HepG2 (cell line): ENCODE measurements at regions not wholly inside any gene's neighbourhood (a gene's known extent, or its start where the extent isn't known, plus 50 kb on each side); places are given as distances from the start of the nearest gene placed in this dataset.

Source experiments
- EP300 ChIP-seq, 3 experiments: sonication (generic) in 1 of 3; formaldehyde crosslinking in 1 of 3; IDR thresholded peaks; 2 replicates each; pipeline versions ENCODE4 v1.5.1 to v1.6.1; 2011 to 2020; ENCODE audit warnings: low read depth in 2 of 3, low read length in 2 of 3, borderline replicate concordance in 1 of 3, improper control_type of control experiment in 1 of 3, mild to moderate bottlenecking in 1 of 3, missing genetic modification reagents in 1 of 3, moderate library complexity in 1 of 3
- FOSL1 ChIP-seq: sonication (generic); formaldehyde crosslinking; IDR thresholded peaks from 2 replicates; pipeline ENCODE4 v1.9.0; 2021; ENCODE audit warnings: missing genetic modification reagents, borderline replicate concordance
- RAD21 ChIP-seq: fragments of 450-650 bp; formaldehyde crosslinking; IDR thresholded peaks from 2 replicates; pipeline ENCODE4 v1.5.0; 2020; ENCODE audit warnings: mild to moderate bottlenecking
- SMARCC2 ChIP-seq: fragments of 450-650 bp; IDR thresholded peaks from 2 replicates; pipeline ENCODE4 v1.6.1; 2017; ENCODE audit warnings: antibody characterized with exemption, mild to moderate bottlenecking
- TGIF2 ChIP-seq: IDR thresholded peaks from 2 replicates; pipeline ENCODE4 v1.6.1; 2016; ENCODE audit warnings: control low read depth, missing compliant biosample characterization
- ZBTB38 ChIP-seq: sonication (generic); formaldehyde crosslinking; IDR thresholded peaks from 2 replicates; pipeline ENCODE4 v1.5.1; 2020; ENCODE audit warnings: mild to moderate bottlenecking, missing genetic modification reagents
- ZNF207 ChIP-seq: fragments of 450-650 bp; IDR thresholded peaks from 2 replicates; pipeline ENCODE4 v1.6.1; 2016; ENCODE audit warnings: antibody characterized with exemption, borderline replicate concordance
- ZNF441 ChIP-seq: sonication (generic); formaldehyde crosslinking; IDR thresholded peaks from 2 replicates; pipeline ENCODE4 v1.7.0; 2021; ENCODE audit warnings: missing genetic modification reagents, borderline replicate concordance
- TF ChIP-seq, protein P1 (sequence below): sonication (generic); formaldehyde crosslinking; IDR thresholded peaks from 2 replicates; pipeline ENCODE4 v1.5.0; 2020; ENCODE audit warnings: missing genetic modification reagents
- TF ChIP-seq, protein P2 (sequence below): sonication (generic); formaldehyde crosslinking; IDR thresholded peaks from 2 replicates; pipeline ENCODE4 v1.5.0; 2020; ENCODE audit warnings: mild to moderate bottlenecking, missing genetic modification reagents, moderate library complexity
- TF ChIP-seq, protein P3 (sequence below): sonication (generic); formaldehyde crosslinking; IDR thresholded peaks from 2 replicates; pipeline ENCODE4 v1.4.0; 2020; ENCODE audit warnings: mild to moderate bottlenecking, missing genetic modification reagents
- TF ChIP-seq, protein P4 (sequence below): sonication (generic); formaldehyde crosslinking; IDR thresholded peaks from 2 replicates; pipeline ENCODE4 v1.5.0; 2020; ENCODE audit warnings: mild to moderate bottlenecking, missing genetic modification reagents, borderline replicate concordance
- TF ChIP-seq, protein P5 (sequence below): sonication (generic); formaldehyde crosslinking; IDR thresholded peaks from 2 replicates; pipeline ENCODE4 v1.4.0; 2020; ENCODE audit warnings: missing genetic modification reagents

DNA sequence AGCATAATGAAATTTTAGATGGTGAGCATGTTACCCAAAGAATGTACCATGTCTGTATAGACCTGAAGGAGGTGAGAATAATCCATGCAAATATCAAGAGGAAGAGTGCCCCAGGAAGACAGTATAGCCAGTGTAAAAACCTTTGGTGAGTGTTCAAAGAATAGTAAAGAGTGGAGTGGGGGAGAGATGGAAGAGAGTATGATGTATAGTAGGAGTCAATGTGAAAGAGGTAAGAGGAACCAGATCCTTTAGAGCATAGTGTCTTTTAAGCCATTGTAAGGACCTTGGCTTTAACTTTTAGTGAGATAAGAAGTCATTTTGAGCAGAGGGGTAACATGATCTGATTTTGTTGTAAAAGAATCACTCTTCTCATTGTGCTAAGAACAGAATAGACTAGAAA is 1052.3 kb upstream of the ZEB2 start:
- TF ChIP-seq, protein P1, sequence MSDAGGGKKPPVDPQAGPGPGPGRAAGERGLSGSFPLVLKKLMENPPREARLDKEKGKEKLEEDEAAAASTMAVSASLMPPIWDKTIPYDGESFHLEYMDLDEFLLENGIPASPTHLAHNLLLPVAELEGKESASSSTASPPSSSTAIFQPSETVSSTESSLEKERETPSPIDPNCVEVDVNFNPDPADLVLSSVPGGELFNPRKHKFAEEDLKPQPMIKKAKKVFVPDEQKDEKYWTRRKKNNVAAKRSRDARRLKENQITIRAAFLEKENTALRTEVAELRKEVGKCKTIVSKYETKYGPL (CRISPR knock-in tag): no peak
- TF ChIP-seq, protein P2, sequence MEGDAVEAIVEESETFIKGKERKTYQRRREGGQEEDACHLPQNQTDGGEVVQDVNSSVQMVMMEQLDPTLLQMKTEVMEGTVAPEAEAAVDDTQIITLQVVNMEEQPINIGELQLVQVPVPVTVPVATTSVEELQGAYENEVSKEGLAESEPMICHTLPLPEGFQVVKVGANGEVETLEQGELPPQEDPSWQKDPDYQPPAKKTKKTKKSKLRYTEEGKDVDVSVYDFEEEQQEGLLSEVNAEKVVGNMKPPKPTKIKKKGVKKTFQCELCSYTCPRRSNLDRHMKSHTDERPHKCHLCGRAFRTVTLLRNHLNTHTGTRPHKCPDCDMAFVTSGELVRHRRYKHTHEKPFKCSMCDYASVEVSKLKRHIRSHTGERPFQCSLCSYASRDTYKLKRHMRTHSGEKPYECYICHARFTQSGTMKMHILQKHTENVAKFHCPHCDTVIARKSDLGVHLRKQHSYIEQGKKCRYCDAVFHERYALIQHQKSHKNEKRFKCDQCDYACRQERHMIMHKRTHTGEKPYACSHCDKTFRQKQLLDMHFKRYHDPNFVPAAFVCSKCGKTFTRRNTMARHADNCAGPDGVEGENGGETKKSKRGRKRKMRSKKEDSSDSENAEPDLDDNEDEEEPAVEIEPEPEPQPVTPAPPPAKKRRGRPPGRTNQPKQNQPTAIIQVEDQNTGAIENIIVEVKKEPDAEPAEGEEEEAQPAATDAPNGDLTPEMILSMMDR: no peak
- TF ChIP-seq, protein P3, sequence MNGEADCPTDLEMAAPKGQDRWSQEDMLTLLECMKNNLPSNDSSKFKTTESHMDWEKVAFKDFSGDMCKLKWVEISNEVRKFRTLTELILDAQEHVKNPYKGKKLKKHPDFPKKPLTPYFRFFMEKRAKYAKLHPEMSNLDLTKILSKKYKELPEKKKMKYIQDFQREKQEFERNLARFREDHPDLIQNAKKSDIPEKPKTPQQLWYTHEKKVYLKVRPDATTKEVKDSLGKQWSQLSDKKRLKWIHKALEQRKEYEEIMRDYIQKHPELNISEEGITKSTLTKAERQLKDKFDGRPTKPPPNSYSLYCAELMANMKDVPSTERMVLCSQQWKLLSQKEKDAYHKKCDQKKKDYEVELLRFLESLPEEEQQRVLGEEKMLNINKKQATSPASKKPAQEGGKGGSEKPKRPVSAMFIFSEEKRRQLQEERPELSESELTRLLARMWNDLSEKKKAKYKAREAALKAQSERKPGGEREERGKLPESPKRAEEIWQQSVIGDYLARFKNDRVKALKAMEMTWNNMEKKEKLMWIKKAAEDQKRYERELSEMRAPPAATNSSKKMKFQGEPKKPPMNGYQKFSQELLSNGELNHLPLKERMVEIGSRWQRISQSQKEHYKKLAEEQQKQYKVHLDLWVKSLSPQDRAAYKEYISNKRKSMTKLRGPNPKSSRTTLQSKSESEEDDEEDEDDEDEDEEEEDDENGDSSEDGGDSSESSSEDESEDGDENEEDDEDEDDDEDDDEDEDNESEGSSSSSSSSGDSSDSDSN: no peak
- TF ChIP-seq FOSL1 (CRISPR knock-in tag): no peak
- TF ChIP-seq TGIF2 (CRISPR knock-in tag): no peak
- TF ChIP-seq EP300 (IDR thresholded peaks at IDR 0.05; ENCODE audit: low read depth in 2 of 2, low read length in 2 of 2): no peak
- no peak for TF ChIP-seq EP300 (CRISPR knock-in tag; IDR thresholded peaks at IDR 0.05; ENCODE audit: borderline replicate concordance)
- TF ChIP-seq, protein P4, sequence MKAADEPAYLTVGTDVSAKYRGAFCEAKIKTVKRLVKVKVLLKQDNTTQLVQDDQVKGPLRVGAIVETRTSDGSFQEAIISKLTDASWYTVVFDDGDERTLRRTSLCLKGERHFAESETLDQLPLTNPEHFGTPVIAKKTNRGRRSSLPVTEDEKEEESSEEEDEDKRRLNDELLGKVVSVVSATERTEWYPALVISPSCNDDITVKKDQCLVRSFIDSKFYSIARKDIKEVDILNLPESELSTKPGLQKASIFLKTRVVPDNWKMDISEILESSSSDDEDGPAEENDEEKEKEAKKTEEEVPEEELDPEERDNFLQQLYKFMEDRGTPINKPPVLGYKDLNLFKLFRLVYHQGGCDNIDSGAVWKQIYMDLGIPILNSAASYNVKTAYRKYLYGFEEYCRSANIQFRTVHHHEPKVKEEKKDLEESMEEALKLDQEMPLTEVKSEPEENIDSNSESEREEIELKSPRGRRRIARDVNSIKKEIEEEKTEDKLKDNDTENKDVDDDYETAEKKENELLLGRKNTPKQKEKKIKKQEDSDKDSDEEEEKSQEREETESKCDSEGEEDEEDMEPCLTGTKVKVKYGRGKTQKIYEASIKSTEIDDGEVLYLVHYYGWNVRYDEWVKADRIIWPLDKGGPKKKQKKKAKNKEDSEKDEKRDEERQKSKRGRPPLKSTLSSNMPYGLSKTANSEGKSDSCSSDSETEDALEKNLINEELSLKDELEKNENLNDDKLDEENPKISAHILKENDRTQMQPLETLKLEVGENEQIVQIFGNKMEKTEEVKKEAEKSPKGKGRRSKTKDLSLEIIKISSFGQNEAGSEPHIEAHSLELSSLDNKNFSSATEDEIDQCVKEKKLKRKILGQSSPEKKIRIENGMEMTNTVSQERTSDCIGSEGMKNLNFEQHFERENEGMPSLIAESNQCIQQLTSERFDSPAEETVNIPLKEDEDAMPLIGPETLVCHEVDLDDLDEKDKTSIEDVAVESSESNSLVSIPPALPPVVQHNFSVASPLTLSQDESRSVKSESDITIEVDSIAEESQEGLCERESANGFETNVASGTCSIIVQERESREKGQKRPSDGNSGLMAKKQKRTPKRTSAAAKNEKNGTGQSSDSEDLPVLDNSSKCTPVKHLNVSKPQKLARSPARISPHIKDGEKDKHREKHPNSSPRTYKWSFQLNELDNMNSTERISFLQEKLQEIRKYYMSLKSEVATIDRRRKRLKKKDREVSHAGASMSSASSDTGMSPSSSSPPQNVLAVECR (CRISPR knock-in tag): no peak
- TF ChIP-seq ZBTB38: no peak
- no peak for TF ChIP-seq SMARCC2
- TF ChIP-seq ZNF207: no peak
- TF ChIP-seq RAD21: no peak
- no peak for TF ChIP-seq ZNF441 (CRISPR knock-in tag)
- TF ChIP-seq, protein P5, sequence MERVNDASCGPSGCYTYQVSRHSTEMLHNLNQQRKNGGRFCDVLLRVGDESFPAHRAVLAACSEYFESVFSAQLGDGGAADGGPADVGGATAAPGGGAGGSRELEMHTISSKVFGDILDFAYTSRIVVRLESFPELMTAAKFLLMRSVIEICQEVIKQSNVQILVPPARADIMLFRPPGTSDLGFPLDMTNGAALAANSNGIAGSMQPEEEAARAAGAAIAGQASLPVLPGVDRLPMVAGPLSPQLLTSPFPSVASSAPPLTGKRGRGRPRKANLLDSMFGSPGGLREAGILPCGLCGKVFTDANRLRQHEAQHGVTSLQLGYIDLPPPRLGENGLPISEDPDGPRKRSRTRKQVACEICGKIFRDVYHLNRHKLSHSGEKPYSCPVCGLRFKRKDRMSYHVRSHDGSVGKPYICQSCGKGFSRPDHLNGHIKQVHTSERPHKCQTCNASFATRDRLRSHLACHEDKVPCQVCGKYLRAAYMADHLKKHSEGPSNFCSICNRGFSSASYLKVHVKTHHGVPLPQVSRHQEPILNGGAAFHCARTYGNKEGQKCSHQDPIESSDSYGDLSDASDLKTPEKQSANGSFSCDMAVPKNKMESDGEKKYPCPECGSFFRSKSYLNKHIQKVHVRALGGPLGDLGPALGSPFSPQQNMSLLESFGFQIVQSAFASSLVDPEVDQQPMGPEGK (CRISPR knock-in tag): no peak
